ENCODE measurements at regions not wholly inside any gene's neighbourhood (a gene's known extent, or its start where the extent isn't known, plus 50 kb on each side); places are given as distances from the start of the nearest gene placed in this dataset.
A peak's percentile ranks its signal among the peaks of the same experiment; 100 is the strongest.
"Not testable (repeated sequence)": the region's sequence is repeated elsewhere in the genome, so short reads cannot be mapped to it uniquely, and the experiment has no call there.

- DNase-seq (ENCODE audit: low read depth in 2 of 2): no peak
These were observed 400.3 kb downstream of the LTN1 start for GRCh38 chr21:28592205-28592865.

DNA sequence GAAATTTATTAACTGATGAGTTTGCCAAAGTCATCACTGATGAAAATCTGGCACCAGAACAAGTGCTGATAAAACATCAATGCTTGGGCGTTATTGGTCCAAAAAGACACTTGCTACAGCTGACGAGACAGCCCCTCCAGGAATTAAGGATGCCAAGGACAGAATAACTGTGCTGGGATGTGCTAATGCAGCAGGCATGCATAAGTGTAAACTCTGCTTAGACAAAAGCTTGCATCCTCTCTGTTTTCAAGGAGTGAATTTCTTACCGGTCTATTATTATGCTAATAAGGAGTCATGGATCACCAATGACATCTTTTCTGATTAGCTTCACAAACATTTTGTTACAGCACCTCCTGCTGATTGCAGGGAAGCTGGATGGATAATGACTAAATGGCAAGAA, 402.0 kb downstream of the LTN1 start:
- DNase-seq (ENCODE audit: low read depth in 2 of 2): no peak

- no peak for DNase-seq (ENCODE audit: low read depth in 2 of 2)
These were observed 402.7 kb downstream of the LTN1 start for GRCh38 chr21:28590026-28590425.

DNA sequence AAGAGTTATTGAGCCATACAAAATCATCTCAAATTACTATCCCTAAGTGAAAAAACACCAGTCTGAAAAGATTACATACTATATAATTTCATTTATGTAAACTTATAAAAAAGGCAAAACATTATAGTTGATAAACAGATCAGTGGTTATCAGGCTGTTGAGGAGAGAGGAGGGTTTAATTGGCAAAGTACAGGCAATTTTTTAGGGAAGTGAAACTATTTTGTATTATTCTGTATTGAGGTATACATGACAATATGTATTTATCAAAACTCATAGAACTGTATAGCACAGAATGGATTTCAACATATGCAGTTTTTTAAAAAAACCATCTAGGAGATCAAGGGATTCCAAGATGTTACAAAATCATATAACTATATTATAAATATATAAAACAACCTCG, 403.7 kb downstream of the LTN1 start:
- no peak for DNase-seq (ENCODE audit: low read depth in 2 of 2)

GRCh38 chr21:28587748-28588147, 404.9 kb downstream of the LTN1 start:
- DNase-seq (ENCODE audit: low read depth in 2 of 2): no peak

DNA sequence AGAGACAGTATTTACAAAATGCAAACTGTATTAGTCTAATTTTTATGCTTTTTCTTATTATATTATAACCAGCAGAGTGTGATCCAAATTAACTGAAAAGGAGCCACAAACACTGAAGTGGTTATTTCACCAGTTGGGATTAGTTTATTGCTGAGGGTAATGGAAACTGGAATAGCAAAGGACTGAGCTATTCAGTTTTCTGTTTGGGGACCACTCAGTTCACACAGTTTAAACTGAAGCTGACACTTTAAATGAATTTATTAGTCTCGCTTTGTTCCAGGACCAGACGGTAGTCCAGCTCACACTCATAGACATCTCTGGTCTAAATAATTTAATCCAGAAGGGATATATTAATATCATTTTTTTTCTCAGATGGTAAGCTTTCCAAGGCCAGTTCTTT, 410.7 kb downstream of the LTN1 start:
- no peak for DNase-seq (ENCODE audit: low read depth in 2 of 2)

GRCh38 chr21:28581311-28581731, 411.4 kb downstream of the LTN1 start:
- not testable (repeated sequence) for DNase-seq (ENCODE audit: low read depth in 2 of 2)

- peak; percentile 4 to 47 for DNase-seq (ENCODE audit: low read depth in 2 of 2)
These were observed 412.1 kb downstream of the LTN1 start for GRCh38 chr21:28580585-28580984.

GRCh38 chr21:28579986-28580550, 412.6 kb downstream of the LTN1 start:
- DNase-seq (ENCODE audit: low read depth in 2 of 2): no peak

- no peak for DNase-seq (ENCODE audit: low read depth in 2 of 2)
These were observed 424.0 kb downstream of the LTN1 start for GRCh38 chr21:28568692-28569091.

- not testable (repeated sequence) for DNase-seq (ENCODE audit: low read depth in 2 of 2)
These were observed 428.7 kb downstream of the LTN1 start for GRCh38 chr21:28563933-28564332.

GRCh38 chr21:28561772-28562171, 430.9 kb downstream of the LTN1 start:
- no peak for DNase-seq (ENCODE audit: low read depth in 2 of 2)

DNA sequence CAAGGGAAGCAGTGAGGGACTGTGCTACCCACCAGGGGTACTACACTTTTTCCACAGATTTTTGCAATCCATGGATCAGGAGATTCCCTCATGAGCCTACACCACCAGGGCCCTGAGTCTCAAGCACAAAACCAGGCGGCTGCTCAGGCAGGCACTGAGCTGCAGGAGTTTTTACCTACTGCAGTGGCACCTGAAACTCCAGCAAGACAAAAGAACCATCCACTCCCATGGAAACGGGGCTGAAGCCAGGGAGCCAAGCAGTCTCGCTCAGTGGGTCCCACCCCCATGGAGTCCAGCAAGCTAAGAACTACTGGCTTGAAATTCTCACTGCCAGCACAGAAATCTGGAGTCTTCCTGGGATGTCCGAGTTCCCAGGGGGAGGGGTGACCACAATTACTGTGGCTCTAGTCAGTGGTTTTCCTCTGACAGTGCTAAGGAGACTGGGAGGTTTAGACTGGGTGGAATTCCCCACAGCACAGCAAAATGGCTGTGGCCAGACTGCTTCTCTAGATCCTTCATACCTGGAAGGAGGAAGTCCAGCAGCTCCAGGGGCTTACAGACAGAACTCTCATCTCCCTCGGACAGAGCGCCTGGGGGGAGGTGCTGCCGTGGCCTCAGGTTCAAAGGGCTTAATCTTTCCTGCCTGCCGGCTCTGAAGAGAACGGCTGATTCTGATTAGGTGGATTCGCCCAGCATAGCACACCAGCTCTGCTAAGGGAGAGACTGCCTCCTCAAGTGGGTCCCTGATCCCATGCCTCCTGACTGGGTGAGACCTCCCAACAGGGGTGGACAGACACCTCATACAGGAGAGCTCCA, 437.8 kb downstream of the LTN1 start:
- no peak for DNase-seq (ENCODE audit: low read depth in 2 of 2)

DNA sequence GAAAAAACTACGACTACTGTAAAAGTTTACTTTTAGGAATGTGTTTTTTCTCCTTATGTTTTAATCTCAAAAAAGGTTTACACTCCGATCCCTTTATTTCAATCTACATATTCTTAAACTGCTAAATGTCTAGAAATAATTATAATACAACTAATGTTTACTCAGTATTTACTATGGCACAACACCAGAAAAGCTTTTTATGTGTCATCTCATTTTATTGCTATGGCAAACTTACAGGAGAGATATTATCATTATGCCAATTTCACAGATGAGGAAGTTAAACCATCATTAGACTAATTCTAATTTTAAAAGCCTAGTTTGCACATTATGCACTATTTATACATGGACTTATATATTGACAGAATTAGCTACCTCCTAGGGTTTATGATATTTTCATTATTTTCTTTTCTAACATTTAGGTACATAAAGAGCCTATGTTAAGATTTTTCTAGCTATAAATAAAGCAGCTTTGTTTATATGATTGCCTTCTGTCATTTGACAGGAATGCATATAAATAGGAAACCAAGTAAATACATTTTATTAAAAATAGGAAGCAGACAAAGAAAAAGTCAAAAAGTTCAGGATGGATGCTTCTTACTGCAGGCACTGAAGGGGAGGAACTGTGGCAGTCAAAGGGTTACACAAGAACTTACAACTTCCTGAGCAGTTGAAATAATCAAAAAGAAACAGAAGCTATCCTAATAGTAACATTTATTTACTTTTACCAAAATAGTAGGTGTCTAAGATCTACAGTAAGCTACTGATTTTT, 442.4 kb downstream of the LTN1 start:
- no peak for DNase-seq (ENCODE audit: low read depth in 2 of 2)

- DNase-seq (ENCODE audit: low read depth in 2 of 2): no peak
These were observed 444.4 kb downstream of the LTN1 start for GRCh38 chr21:28548291-28548690.

- no peak for DNase-seq (ENCODE audit: low read depth in 2 of 2)
These were observed 444.9 kb downstream of the LTN1 start for GRCh38 chr21:28547766-28548165.

GRCh38 chr21:28543975-28544374, 448.7 kb downstream of the LTN1 start:
- DNase-seq (ENCODE audit: low read depth in 2 of 2): no peak

DNA sequence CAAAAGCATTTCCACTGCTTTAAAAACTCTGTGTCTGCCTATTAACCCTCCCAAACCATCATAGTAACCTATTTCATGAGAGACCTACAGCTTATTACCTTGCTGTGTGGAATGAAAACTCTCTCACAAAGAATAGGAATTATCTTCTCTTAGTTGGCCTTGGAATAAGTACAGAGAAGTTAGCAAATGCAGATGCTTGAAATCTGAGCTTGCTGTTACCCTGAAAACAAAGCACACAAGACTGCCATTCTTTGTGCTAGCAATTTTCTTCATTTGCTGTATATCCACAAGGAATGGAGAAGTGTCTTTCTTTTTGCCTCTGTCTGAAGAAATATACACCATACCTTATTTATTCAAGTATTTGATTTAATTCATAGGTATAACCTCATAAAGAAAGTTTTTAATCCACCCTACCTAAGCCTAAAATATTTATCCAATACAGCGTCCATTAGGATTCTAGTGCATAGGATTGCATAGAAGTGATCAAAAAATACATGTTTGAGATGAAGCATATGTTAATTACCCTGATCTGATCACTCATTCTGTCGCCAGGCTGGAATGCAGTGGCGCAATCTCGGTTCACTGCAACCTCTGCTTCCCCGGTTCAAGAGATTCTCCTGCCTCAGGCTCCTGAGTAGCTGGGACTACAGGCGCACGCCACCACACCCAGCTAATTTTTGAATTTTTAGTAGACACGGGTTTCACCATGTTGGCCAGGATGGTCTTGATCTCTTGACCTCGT, 451.1 kb downstream of the LTN1 start:
- DNase-seq (ENCODE audit: low read depth in 2 of 2): no peak

DNA sequence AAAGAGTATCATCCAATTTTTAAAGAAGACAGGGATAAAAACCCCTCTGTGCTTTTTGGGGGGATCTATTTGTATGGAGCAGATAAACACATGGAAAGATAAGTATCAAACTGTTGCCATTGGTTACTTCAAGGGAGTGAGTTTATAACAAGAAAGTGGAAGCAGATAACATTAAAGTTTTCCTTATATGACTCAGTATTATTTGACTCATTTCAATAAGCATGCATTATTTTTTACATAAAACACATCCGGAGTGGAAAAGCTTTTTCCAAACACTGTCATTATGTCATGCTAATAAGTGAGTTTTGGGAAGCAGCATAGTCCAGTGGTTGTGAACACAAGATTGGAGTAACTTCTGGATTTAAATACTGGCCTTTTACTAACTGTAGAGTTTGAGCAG, 452.2 kb downstream of the LTN1 start:
- peak; percentile 55 to 79 for DNase-seq (ENCODE audit: low read depth in 2 of 2)

DNA sequence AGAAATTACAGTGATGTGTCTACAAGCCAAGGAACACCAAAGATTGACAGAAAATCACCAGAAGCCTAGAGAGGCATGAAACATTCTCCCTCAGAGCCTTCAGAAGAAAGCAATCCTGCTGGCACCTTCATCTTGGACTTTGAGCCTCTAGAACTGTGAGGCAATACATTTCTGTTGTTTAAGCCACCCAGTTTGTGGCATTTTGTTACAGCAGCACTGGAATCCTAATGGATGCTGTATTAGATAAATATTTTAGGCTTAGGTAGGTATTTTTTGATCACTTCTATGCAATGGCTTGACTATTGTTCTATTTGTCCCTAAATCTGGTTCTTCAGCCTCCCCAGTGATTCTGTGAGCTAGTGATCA, 453.1 kb downstream of the LTN1 start:
- DNase-seq (ENCODE audit: low read depth in 2 of 2): no peak

GRCh38 chr21:28538987-28539622, 453.6 kb downstream of the LTN1 start:
- DNase-seq (ENCODE audit: low read depth in 2 of 2): peak in 1 of 2 donors; percentile 74

All from dermis microvascular lymphatic vessel endothelial cell (primary cell).